Activated naive CD4-positive, alpha-beta T cell treated with anti-CD3 and anti-CD28 coated beads, Interleukin-2, amount 50 U/mL, for 16 hours (primary cell): ENCODE measurements at regions not wholly inside any gene's neighbourhood (a gene's known extent, or its start where the extent isn't known, plus 50 kb on each side); places are given as distances from the start of the nearest gene placed in this dataset.

Experiments used
- DNase-seq: peaks from one replicate; pipeline ENCODE4 v3.0.0-alpha.2; 2020

GRCh38 chr6:165905744-165906143 is 242.7 kb upstream of the PDE10A start:
- DNase-seq, result no peak

- no peak for DNase-seq
Measured at GRCh38 chr6:165900970-165901369, 237.9 kb upstream of the PDE10A start.

- no peak for DNase-seq
Measured at GRCh38 chr6:165899611-165900010, 236.6 kb upstream of the PDE10A start.

- DNase-seq, result no peak
Measured at GRCh38 chr6:165895421-165896165, 232.6 kb upstream of the PDE10A start.

- DNase-seq, result no peak
Measured at GRCh38 chr6:165894171-165894825, 231.3 kb upstream of the PDE10A start.

- DNase-seq, result no peak
Measured at GRCh38 chr6:165893431-165893830, 230.4 kb upstream of the PDE10A start.

- no peak for DNase-seq
Measured at GRCh38 chr6:165891320-165891719, 228.3 kb upstream of the PDE10A start.

GRCh38 chr6:165890404-165890735 is 227.3 kb upstream of the PDE10A start:
- DNase-seq, result no peak

- no peak for DNase-seq
Measured at GRCh38 chr6:165889636-165890403, 226.8 kb upstream of the PDE10A start.

- DNase-seq, result no peak
Measured at GRCh38 chr6:165886169-165886568, 223.1 kb upstream of the PDE10A start.

GRCh38 chr6:165884813-165885765 is 222.0 kb upstream of the PDE10A start:
- peak; percentile 70 for DNase-seq

GRCh38 chr6:165883851-165884640 is 221.0 kb upstream of the PDE10A start:
- no peak for DNase-seq

GRCh38 chr6:165881806-165882205 is 218.8 kb upstream of the PDE10A start:
- no peak for DNase-seq

- DNase-seq, result no peak
Measured at GRCh38 chr6:165880686-165881085, 217.6 kb upstream of the PDE10A start.

GRCh38 chr6:165877773-165878172 is 214.7 kb upstream of the PDE10A start:
- no peak for DNase-seq

- no peak for DNase-seq
Measured at GRCh38 chr6:165877192-165877591, 214.2 kb upstream of the PDE10A start.

GRCh38 chr6:165876588-165876987 is 213.5 kb upstream of the PDE10A start:
- DNase-seq, result no peak

- DNase-seq, result no peak
Measured at GRCh38 chr6:165875946-165876345, 212.9 kb upstream of the PDE10A start.

- DNase-seq, result no peak
Measured at GRCh38 chr6:165873976-165874375, 210.9 kb upstream of the PDE10A start.

- DNase-seq, result no peak
Measured at GRCh38 chr6:165872811-165873210, 209.8 kb upstream of the PDE10A start.

GRCh38 chr6:165872311-165872710 is 209.3 kb upstream of the PDE10A start:
- no peak for DNase-seq

GRCh38 chr6:165871571-165871970 is 208.5 kb upstream of the PDE10A start:
- no peak for DNase-seq
